ENCODE measurements at regions not wholly inside any gene's neighbourhood (a gene's known extent, or its start where the extent isn't known, plus 50 kb on each side); places are given as distances from the start of the nearest gene placed in this dataset.

- Histone ChIP-seq H3K4me3 (no peak overlapping the region), H3K4me1 (no peaks in the 10 kb centered on the region), H3K27me3 (no peaks in the 10 kb centered on the region), H3K36me3 (no peaks in the 10 kb centered on the region), H3K9me3 (no peaks in the 10 kb centered on the region), H3K27ac (no peak overlapping the region)
- WGBS, 2 donors (ENCODE audit: low coverage in 1 of 2): 81 to 87% methylated on average over 2 to 7 of the region's 7 CpGs
- TF ChIP-seq POLR2AphosphoS5 (IDR thresholded peaks at IDR 0.05) (no peak), EP300 (IDR thresholded peaks at IDR 0.05; ENCODE audit: low read depth) (no peak), POLR2A (IDR thresholded peaks at IDR 0.05) (no peak)
- TF ChIP-seq, protein P1, sequence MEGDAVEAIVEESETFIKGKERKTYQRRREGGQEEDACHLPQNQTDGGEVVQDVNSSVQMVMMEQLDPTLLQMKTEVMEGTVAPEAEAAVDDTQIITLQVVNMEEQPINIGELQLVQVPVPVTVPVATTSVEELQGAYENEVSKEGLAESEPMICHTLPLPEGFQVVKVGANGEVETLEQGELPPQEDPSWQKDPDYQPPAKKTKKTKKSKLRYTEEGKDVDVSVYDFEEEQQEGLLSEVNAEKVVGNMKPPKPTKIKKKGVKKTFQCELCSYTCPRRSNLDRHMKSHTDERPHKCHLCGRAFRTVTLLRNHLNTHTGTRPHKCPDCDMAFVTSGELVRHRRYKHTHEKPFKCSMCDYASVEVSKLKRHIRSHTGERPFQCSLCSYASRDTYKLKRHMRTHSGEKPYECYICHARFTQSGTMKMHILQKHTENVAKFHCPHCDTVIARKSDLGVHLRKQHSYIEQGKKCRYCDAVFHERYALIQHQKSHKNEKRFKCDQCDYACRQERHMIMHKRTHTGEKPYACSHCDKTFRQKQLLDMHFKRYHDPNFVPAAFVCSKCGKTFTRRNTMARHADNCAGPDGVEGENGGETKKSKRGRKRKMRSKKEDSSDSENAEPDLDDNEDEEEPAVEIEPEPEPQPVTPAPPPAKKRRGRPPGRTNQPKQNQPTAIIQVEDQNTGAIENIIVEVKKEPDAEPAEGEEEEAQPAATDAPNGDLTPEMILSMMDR (IDR thresholded peaks at IDR 0.05): no peak
- in situ Hi-C loops (cut with MboI; ENCODE audit: low pct_ligation_motif_present in 1 of 4, low pct_unique_long_range_greater_than_20kb in 1 of 4, low sequenced_read_pairs in 3 of 4) (no loop called here), intact Hi-C loops (cut with DNase I; ENCODE audit: low total_unique reads) (no loop called here)
- no peak for DNase-seq
Observed at GRCh38 chr7:35581605-35582210, 113.2 kb downstream of the HERPUD2 start.

DNA sequence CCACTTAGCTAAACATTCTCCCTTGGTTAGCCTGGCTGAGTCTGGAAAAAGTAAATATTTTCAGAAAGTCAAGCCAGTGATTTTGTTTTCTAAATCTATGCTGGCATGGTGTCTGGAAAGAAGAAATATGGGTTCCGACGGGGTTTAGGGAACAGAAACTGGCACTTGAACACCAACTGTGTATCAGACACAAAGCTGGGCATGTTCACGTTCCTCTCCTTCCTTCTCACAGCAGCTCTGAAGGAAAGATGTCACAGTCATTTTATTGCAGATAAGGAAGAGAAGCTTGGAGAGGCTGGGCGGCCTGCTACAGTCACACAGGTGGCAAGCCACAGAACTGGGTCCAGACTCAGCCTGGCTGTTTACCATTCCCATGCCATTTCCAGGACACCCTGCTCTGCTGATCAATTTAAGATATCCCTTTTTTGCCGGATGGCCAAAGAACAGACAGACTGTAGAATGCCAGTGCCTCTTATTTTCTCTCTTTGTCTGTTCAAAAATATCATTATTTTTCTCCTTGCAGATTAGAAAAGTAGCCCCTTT is 118.8 kb downstream of the HERPUD2 start:
- no peak for DNase-seq
- no peak for TF ChIP-seq EP300 (IDR thresholded peaks at IDR 0.05; ENCODE audit: low read depth)
- TF ChIP-seq POLR2AphosphoS5 (IDR thresholded peaks at IDR 0.05): no peak
- TF ChIP-seq, protein P1 (IDR thresholded peaks at IDR 0.05): no peak
- TF ChIP-seq POLR2A (IDR thresholded peaks at IDR 0.05): no peak
- Histone ChIP-seq H3K4me3 (no peak overlapping the region), H3K36me3 (no peaks in the 10 kb centered on the region), H3K27ac (no peak overlapping the region), H3K4me1 (no peaks in the 10 kb centered on the region), H3K9me3 (no peaks in the 10 kb centered on the region), H3K27me3 (no peaks in the 10 kb centered on the region)
- intact Hi-C loops (cut with DNase I; ENCODE audit: low total_unique reads) (no loop called here), in situ Hi-C loops (cut with MboI; ENCODE audit: low pct_ligation_motif_present in 1 of 4, low pct_unique_long_range_greater_than_20kb in 1 of 4, low sequenced_read_pairs in 3 of 4) (no loop called here)
- WGBS, 2 donors (ENCODE audit: low coverage in 1 of 2): 60 to 63% methylated on average over 2 to 5 of the region's 5 CpGs

GRCh38 chr7:35571611-35572240 is 123.2 kb downstream of the HERPUD2 start:
- Histone ChIP-seq H3K4me1 (no peaks in the 10 kb centered on the region), H3K27me3 (no peaks in the 10 kb centered on the region), H3K27ac (no peak overlapping the region), H3K36me3 (no peaks in the 10 kb centered on the region), H3K4me3 (no peak overlapping the region), H3K9me3 (no peaks in the 10 kb centered on the region)
- DNase-seq: no peak
- in situ Hi-C loops (cut with MboI; ENCODE audit: low pct_ligation_motif_present in 1 of 4, low pct_unique_long_range_greater_than_20kb in 1 of 4, low sequenced_read_pairs in 3 of 4) (no loop called here), intact Hi-C loops (cut with DNase I; ENCODE audit: low total_unique reads) (no loop called here)
- WGBS, 2 donors (ENCODE audit: low coverage in 1 of 2): 68 to 82% methylated on average over 2 to 3 of the region's 3 CpGs
- TF ChIP-seq EP300 (IDR thresholded peaks at IDR 0.05; ENCODE audit: low read depth) (no peak), POLR2A (IDR thresholded peaks at IDR 0.05) (no peak), POLR2AphosphoS5 (IDR thresholded peaks at IDR 0.05) (no peak)
- TF ChIP-seq, protein P1 (IDR thresholded peaks at IDR 0.05): no peak

- intact Hi-C loops (cut with DNase I; ENCODE audit: low total_unique reads) (no loop called here), in situ Hi-C loops (cut with MboI; ENCODE audit: low pct_ligation_motif_present in 1 of 4, low pct_unique_long_range_greater_than_20kb in 1 of 4, low sequenced_read_pairs in 3 of 4) (no loop called here)
- Histone ChIP-seq H3K27me3 (no peaks in the 10 kb centered on the region), H3K9me3 (no peaks in the 10 kb centered on the region), H3K27ac (no peak overlapping the region), H3K4me1 (no peaks in the 10 kb centered on the region), H3K4me3 (no peak overlapping the region), H3K36me3 (no peaks in the 10 kb centered on the region)
- no peak for DNase-seq
- 84 to 88% methylated on average over 5 of the region's 5 CpGs for WGBS, 2 donors (ENCODE audit: low coverage in 1 of 2)
- TF ChIP-seq, protein P1 (IDR thresholded peaks at IDR 0.05): no peak
- TF ChIP-seq POLR2AphosphoS5 (IDR thresholded peaks at IDR 0.05) (no peak), POLR2A (IDR thresholded peaks at IDR 0.05) (no peak), EP300 (IDR thresholded peaks at IDR 0.05; ENCODE audit: low read depth) (no peak)
Observed at GRCh38 chr7:35570937-35571336, 124.0 kb downstream of the HERPUD2 start.

Data from transverse colon (tissue), 4 donors.